ENCODE measurements at regions not wholly inside any gene's neighbourhood (a gene's known extent, or its start where the extent isn't known, plus 50 kb on each side); places are given as distances from the start of the nearest gene placed in this dataset.

DNA sequence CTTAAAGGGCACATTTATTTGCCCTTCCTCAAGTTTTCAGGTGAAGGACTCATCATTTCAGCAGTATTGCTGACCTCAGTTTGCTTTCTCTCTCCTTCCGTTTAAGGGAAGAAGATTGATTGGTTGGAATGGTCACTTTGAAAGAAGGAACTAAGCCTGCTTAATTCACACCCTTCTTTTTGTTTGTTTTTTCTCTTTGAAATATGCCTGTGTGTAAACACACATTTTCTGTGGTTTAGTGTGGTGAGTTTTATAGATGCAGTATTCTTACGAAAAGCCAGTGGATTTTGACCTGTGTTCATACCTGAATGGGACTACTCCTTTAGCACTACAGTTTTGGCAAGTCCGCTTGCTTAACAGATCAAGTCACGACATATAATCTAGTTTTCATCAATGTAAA is 548.8 kb upstream of the EPHA7 start:
- TF ChIP-seq CTCF (IDR thresholded peaks at IDR 0.05; ENCODE audit: insufficient read depth, low read depth, low read length): no peak
- TF ChIP-seq EZH2 (IDR thresholded peaks at IDR 0.05; ENCODE audit: insufficient read depth, low read length): no peak

All from astrocyte (in vitro differentiated cells and primary cell).